ENCODE measurements at regions not wholly inside any gene's neighbourhood (a gene's known extent, or its start where the extent isn't known, plus 50 kb on each side); places are given as distances from the start of the nearest gene placed in this dataset.

DNA sequence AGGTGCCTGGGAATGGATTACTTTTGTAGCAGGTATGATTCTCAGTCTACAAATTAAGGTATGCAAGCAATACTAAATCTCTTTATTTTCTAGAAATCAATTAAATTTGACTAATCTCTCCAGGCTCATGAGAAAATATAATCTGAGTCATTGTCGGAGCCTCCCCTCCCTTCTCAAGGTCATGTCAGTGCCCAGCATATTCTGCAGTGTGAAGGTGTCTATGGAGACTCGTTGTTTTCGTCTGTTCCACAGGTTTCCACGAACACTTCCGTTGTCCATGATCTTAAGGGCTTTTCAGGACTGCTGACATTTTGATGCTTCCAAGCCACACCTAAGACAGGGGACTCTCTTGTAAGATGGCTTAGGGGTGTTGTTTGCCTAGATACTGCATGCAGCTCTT is 56.6 kb upstream of the SCOC start:
- no peak for DNase-seq

- DNase-seq, result no peak
Measured at GRCh38 chr4:140315970-140316369, 57.5 kb upstream of the SCOC start.

DNA sequence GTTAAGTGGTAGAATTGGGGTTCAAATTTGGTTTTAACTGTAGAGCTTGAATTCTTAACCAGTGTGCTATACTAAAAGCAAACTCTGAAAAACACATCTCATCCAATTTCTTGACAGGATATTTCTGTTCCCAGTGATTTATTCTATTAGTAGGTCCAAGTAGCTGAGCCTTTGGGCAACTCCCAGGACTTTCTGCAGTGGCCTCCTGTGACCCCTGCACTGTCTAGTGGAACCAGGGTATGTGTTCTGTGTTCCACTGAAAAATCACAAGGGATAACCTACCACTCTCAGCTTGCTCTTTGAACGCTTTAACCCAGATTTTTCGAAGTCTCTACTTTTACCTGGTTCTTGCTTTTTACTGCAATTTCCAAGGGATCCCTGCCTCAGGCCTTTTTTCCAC is 58.0 kb upstream of the SCOC start:
- no peak for DNase-seq

- no peak for DNase-seq
Measured at GRCh38 chr4:140315019-140315418, 58.4 kb upstream of the SCOC start.

- DNase-seq, result no peak
Measured at GRCh38 chr4:140312100-140312499, 61.3 kb upstream of the SCOC start.

DNA sequence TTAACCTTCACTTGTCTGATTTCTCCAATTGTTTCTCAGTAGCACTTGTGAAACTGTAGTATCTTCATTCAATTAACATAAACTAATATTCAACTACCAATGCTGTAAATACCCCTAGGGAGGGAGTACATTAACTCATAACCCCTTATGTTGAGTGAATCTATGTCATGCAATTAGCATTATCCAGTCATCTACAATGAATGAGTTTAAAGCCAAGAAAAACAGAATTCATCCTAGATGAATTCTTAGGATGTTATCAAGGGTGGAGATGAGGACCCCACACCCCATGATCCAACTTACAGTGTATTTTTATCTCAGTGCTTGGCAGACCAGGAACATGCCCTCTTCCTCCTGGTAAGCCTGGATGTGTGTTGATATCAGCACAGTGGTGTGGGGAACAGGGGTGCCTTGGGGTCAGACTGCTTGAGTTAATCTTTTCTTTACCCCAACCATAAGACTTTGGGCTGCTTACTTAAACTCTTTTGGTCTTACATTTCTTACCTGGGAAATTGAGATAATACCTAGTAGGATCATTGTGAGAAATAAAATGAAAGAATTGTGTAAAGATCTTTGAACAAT is 62.1 kb upstream of the SCOC start:
- DNase-seq, result no peak

DNA sequence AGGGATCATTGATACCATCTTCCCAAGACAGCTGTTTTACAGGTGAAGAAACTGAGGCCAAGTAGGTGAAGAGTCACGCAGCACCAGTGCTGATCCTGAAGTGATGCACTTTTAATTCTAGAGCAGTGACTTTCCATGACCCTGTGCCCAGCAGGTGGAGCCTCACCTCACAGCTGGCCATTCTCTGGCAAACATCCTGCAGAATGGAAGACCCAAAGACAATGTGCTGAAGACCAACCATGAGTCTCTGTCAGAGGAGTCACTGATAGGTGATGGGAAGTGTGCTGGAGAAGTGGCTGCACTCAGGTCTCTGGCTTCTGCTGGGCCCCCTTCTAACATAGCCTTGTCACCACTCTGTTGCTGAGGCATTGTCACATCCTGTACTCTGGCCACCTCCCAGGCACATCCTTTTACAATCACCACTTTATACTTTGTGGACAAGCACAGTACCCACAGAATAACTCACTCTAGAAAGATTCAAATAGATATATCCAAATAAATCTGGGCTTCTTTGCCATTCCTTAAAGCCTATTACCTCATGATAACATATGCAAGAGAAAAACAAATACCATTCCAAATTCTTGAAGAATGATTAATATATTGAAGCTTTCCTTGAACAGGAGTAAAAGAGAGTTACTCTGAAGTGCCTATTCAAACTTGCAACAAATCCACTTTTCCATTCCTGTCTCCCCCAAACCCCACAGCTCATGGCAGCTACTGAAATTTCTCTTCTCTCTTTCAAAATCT is 64.1 kb upstream of the SCOC start:
- DNase-seq, result no peak

GRCh38 chr4:140308366-140309123 is 64.9 kb upstream of the SCOC start:
- DNase-seq, result peak; percentile 53

DNA sequence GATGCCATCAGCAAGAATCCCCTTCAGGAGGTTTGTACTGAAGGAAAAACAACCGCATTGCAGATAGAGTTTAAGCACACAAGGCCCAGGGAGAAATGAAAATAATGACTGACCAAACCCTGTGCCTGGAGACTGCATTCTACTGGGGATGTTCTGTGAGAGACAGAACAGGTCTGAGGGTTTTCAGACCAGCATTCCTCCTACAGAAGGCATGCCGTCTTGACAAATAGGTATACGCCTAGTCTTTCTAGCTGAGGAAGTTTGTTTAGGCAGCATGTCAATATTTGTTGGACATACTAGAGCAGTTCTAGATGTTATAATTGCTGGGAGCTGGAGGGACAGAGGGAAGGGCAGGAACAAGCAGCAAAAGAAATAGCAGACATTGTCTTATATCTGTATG is 68.4 kb upstream of the SCOC start:
- no peak for DNase-seq

GRCh38 chr4:140304346-140304745 is 69.1 kb upstream of the SCOC start:
- DNase-seq, result no peak

DNA sequence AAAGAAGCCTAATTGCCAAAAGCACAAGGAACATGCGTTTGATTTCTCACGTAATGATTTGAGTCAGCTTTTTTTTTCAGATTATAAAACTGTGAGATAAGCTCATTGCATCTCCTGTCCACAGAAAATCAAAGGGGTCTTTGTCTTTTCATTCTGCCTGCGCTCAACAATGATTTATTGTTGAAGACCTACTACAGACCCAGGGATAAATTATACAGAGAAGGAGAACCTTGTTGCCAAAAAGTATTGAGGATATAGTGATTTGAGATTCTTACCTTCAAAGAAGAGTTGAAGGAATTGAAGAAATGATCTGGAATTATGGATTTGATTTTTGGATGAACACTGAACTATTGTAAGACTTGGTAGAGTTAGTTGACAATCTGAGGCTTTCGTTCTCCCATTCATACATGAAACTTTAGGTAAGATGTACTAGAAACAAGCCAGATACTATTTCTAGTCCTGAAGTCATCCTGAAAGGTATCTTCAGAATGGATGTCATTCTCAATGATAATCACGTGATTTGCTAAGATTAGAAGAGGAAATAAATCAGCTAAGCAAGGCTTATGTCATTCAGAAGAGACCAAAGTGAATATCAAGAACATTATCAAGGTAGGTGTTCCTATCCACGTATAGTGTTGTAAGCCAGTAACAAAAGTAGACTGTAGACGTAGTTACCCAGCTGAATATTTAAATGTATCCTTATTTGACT is 71.1 kb upstream of the SCOC start:
- no peak for DNase-seq

- DNase-seq, result no peak
Measured at GRCh38 chr4:140300271-140300970, 73.0 kb upstream of the SCOC start.

DNA sequence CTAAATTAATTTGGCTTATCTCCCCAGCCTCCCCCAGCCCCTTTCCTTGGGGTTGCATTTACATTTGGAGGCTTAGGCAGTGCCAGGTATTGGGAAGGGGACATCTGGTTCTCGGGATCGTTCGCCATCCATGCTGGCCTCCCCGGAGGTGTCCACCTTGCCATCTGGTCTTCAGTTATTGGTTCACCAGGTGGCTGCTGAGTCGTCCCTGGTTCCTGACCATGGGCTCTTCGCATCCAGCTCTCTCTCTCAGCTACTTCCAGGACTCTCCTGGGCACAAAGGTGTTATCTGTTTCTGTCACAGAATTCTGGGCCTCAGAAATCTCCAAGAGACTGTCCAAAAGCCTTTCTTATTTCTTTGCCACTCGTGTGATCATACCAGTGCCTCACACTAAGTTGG is 75.4 kb upstream of the SCOC start:
- no peak for DNase-seq

DNA sequence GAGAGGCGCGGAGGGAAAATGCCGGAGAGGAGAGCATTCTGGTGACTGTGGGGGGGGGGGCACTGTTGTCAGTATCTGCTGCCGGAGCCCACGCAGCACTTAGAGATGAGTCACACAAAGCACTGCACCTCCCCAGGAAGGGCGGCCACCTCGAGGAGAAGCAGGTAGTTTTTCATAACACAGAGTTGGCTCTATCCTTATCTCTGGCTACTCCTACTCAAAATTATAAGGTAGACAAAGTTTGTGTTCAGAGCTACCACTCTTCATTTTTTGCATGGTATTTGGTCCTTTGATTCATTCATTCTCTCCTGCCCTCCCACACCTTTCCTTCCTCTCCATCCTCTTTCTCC is 76.2 kb upstream of the SCOC start:
- no peak for DNase-seq

- DNase-seq, result peak; percentile 60
Measured at GRCh38 chr4:140296335-140297220, 76.9 kb upstream of the SCOC start.

DNA sequence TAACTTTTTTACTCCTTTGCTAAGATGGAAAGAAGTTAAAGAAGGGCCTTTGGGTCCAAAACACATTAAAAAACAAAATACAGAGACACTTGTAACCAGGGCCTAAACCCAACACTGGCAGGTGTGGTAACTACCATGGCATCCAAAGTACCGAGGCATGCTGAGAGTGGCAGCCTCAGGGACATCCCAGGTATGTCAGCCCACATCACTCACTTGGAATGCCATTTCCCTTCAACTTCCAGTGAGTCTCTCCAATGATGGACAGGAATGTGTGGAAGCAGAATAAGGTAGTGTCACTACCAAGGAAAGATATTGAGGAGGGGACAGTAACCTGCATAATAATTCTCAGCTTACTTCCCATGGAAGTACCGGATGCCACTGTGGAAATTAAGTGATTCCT is 79.5 kb upstream of the SCOC start:
- no peak for DNase-seq

DNA sequence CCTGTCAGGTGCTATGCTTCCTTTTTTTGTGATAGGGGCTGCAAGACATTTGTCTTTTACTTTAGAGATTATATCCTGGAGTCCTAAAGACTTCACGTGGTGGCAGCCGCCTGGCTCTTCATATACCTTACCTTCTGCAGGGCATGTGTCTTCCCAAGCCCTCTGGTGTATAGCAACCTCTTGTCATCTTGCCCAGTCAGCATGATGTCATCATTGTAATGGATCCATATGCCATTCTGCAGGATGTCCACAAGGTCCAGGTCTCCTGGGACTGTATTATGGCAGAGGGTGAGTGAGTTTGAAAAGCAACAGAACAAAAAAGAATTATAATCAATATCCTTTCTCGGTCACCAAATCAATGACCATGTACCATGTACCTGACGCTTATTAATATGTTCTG is 82.2 kb upstream of the SCOC start:
- DNase-seq, result no peak

DNA sequence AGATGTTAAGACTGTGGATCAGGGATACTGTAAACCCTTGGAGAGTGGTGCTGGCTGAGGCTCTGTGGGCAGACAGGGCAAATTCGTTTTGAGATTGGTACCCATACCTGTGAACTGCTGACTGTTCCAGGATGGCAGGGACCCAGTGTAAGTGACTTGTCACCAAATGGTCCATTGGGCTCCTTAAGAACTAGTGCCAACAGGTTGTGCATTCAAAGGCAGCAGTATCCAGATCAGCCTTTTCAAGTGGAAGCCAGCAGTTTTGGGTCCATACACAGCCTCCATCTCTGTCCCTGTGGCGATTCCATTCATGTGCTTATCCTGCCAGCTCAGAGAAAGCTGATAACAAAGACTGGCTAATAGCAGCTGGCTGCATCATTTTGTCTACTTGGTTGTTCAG is 84.0 kb upstream of the SCOC start:
- no peak for DNase-seq

DNA sequence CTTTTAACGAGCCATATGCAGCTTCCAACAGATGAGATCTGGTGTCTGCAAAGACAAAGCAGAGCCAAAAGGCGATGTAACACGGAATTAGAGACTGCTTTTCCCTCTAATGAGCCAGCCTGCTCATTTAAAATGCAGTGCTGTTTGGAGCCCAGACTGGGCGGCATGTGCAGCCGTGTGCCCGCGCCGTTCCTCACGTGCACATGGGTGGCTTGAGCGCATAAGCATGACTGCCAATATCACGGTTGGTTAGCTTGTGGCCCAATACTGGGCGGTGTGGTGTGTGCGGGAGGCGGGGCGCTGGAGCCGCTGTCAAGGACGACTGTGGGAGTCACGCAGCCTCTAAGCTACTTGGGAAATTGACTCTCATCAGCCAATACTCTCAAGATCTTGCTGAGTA is 87.0 kb upstream of the SCOC start:
- no peak for DNase-seq

- DNase-seq, result no peak
Measured at GRCh38 chr4:140284456-140284855, 89.0 kb upstream of the SCOC start.

- no peak for DNase-seq
Measured at GRCh38 chr4:140281828-140282552, 91.5 kb upstream of the SCOC start.

All from femur (tissue), 1 donor.